Stimulated activated CD8-positive, alpha-beta memory T cell treated with anti-CD3 and anti-CD28 coated beads, Interleukin-15, amount 100 ng/mL, for 4 hours (primary cell): ENCODE measurements at regions not wholly inside any gene's neighbourhood (a gene's known extent, or its start where the extent isn't known, plus 50 kb on each side); places are given as distances from the start of the nearest gene placed in this dataset.

Experiments used
- DNase-seq, 2 donors: peaks; one replicate each; pipeline ENCODE4 v3.0.0-alpha.2; 2020; ENCODE audit warnings: low read depth in 2 of 2

DNA sequence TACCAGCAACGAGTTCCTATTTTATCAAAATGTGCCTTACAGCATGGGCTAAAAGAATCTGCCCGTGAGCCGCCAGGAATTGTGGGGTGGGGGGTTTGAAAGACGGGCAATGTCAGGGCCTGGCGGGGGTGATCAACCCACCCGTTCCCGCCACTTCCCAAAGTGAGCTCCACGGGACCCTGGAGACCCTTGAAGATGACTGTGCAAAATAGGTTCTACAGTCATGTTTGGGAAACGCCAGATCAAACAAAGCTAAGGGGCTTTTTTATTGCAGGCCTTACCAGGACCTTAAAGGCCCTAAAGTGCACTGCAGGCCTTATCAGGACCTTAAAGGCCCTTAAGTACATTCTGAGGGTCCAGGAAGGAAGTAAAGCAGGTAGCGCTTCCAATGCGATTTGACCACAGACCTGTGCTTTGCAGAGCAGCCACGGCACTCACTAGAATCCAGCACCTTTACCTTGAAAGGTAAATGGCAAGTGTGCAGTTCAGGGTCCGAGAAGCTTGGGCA, 404.1 kb downstream of the SHANK2 start:
- no peak for DNase-seq

- DNase-seq, result no peak
These were observed 403.3 kb downstream of the SHANK2 start for GRCh38 chr11:70849031-70849430.

- no peak for DNase-seq
These were observed 401.1 kb downstream of the SHANK2 start for GRCh38 chr11:70851308-70851707.

- no peak for DNase-seq
These were observed 400.5 kb downstream of the SHANK2 start for GRCh38 chr11:70851907-70852306.

DNA sequence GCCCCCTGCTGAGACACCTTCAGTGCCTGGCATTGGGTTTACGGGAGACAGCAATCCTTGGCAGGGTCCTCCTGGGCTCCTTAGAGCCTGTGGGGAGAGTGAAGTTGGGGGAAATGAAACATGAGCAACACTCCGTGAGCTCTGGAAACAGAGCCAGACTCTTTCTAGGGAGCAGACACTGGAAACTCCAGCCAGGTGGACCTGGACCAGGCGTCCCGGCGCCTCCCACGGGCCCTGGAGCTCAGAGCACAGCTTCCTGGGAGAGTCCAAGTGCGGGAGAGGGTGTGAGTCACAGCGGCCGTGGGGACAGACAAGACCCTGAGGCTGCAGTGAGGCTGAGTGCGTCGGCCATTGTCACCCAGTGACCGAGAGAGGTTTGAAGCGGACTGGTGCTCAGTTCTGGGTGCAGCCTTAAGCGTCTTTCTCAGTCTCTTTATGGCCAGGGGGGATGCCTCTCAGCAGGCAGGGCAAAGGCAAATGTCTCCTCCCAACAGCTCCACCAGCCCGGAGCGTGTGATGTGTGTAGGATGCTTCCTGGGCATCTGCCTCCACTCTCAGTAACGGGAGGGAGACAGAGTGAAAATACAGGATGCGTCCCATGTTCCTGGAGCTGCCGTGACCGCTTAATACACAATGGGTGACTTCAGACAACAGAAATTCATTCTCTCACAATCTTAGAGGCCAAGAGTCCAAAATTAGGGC, 399.2 kb downstream of the SHANK2 start:
- DNase-seq, result no peak

GRCh38 chr11:70853770-70854108, 398.6 kb downstream of the SHANK2 start:
- no peak for DNase-seq

GRCh38 chr11:70854201-70854600, 398.2 kb downstream of the SHANK2 start:
- no peak for DNase-seq

DNA sequence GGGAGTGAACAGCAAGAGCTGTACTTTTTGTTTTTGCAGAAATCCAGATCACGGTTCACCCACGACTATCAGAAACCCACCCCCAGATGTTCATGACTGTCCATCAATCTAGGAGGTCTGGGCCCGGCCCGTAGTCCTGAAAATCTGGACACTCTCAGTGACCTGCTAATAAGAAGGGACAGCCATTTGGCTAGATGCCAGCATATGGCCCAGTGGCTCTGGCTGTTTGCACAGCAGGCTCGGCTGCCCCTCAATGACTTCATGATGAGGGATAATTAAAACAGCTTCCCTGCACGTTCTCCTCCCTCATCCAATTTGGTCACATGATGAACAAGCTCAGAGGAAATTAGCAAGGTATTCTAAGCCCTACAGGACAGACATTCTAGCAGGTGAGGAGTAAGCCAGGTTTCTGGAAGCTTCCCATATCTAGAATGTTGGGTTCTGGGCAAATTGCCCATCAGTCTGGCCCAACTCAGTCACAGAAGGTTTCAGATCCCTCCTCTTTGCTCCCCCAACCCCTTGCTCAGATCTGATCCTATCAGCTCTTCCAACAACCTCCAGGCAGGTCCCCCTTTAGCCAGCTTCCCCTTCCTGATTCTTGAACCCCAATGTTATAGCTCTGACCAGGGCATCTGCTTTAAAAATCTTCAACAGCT, 397.3 kb downstream of the SHANK2 start:
- DNase-seq, result no peak

DNA sequence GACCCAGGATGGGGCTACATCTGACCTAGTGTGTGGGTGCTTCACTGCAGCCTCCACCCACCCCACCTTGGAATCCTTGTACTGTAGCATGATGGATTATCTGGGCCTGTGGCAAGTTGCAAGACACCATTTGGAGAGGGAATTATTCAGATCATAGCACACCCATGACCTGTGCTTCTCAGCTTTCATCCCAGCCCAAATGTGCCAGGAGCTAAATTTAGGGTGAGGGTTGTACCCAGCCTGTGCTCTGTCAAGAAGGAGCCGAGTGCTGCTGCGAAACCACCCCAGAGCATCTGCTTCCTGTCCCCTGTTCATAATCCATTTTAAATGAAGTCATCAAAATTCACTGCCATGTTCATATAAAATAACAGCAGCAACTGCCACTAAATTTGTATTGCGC, 394.5 kb downstream of the SHANK2 start:
- no peak for DNase-seq

GRCh38 chr11:70859180-70859579, 393.2 kb downstream of the SHANK2 start:
- no peak for DNase-seq

DNA sequence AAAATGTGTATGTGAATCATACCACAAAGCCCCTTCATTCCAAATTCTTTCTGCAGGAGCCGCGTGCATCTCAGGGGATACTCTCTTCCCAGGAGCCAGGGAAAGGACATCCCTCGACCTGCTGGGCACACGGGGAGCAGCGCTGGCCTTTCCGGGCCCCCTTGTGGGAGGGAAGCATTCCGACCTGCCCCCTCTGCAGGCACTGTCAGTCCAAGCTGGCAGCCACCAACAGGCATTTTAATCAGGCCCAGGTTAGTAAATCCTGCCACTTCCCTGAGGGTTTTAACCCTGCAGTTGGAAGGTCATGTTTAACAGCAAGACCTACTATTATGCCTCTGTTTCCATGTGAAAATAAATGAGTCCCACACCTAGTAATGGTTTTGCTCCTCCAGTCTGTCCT, 391.5 kb downstream of the SHANK2 start:
- no peak for DNase-seq

DNA sequence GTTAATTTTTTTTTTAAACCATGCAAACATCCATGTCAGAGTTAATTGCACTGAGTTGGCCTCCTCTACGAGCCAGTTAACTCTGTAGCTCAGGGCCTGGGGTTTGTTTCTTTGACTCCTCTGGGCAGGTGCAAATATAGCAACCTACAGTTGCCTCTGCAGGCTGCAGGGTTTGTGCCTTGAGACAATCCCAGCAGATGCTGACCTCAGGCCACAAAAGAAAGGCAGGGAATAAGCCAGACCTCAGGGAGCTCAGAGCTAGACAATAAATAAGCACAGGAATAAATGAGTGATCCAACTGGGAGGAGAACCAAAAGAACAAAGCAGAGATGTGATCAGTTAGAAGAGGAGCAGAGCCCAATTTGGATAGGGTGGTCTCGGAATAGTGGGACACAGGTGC, 390.8 kb downstream of the SHANK2 start:
- no peak for DNase-seq

DNA sequence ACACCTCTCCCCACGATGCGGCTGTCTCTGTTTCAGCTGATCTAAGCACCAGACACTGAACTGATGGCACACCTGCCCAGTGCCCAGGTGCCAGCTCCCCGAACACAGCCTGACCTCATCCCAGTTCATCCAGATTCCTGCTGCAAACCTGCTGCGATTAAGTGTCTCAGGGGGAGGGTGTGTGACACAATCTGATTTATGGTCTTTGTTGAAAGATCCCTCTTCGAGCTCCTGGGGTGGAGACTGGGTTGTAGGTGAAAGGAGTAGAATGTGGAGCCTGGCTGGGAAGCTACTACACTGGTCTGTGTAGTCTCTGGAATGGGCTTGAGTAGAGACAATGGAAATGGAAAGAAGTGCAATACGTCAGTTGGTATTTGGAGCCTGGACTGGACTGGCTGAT, 390.3 kb downstream of the SHANK2 start:
- DNase-seq, result no peak

DNA sequence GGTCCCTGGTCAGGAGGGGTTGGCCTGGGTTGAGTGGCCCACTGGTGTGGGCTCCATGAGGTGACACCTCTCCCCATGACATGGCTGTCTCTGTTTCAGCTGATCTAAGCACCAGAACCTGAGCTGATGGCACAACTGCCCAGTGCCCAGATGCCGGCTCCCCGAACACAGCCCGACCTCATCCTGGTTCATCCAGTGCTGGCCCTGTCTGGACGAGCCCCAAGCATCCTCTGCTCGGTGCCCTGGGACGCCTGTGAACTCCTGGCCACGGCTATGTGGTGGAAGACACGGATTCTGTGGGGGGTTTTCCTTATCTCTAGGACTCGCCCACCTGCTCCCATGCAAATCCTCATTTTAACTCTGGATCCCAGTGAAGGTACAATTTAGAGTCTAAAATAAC, 389.2 kb downstream of the SHANK2 start:
- no peak for DNase-seq

DNA sequence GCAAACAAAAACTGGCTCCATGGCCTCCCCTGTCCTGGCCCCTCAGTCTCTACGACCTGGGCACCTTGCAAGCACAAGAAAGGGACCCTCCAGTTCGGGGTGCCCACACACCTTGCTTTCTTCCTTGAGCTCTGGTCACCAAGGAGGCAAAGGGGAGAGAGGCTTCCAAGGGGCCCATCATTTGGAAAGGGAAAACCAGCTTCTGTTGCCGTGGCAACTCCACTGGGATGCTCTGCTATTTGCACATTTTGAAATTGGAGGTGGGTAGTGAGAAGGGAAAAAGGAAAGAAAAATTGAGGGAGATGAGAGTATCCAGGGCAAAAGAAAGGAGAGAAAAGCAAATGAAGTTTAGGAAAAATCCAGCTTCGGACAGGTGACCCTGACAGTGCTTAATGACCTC, 388.4 kb downstream of the SHANK2 start:
- no peak for DNase-seq

- DNase-seq, result no peak
These were observed 387.0 kb downstream of the SHANK2 start for GRCh38 chr11:70865356-70865755.

- DNase-seq, result no peak
These were observed 385.5 kb downstream of the SHANK2 start for GRCh38 chr11:70866834-70867233.

GRCh38 chr11:70867281-70868047, 384.9 kb downstream of the SHANK2 start:
- DNase-seq, result no peak

DNA sequence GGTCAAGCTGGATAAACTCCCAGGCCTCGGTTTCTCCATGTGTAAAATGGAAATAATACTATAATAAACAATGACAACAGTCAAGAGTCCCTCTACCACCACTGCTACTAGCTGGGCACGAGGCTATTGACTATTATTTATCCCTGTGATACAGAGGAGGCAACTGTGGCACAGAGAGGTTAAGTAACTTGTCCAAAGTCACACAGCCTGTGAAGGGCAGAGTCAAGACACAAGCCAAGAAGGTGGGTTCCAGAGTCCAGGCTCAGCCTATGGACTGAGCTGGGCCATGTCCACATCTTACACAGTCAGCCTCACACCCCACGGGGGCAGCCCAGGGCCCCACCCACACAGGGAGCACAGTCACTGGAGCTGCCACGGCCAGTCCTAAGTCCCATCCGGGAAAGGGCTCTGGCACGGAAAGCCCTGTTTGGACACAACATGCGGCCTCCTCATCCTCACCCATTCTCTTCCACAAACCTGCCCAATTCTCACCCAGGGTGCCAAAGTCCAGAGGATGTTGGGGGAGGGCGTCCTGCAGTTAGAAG, 384.0 kb downstream of the SHANK2 start:
- no peak for DNase-seq

DNA sequence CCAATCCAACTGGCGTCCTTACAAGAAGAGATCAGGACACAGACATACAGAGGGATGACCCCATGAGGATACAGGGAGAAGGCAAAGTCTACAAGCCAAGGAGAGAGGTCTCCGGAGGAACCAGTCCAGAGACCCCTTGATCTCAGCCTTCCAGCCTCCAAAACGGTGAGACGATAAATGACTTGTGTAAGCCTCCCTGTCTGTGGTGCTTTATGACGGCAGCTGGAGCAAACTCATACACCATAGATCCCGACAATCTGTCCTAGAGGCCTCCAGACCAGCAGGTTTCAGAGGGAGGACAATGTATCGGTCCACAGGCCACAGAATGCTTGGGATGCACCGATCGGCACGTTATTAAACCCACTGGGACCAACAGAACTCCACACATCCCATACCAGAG, 383.3 kb downstream of the SHANK2 start:
- no peak for DNase-seq

- DNase-seq, result no peak
These were observed 380.5 kb downstream of the SHANK2 start for GRCh38 chr11:70871881-70872280.

DNA sequence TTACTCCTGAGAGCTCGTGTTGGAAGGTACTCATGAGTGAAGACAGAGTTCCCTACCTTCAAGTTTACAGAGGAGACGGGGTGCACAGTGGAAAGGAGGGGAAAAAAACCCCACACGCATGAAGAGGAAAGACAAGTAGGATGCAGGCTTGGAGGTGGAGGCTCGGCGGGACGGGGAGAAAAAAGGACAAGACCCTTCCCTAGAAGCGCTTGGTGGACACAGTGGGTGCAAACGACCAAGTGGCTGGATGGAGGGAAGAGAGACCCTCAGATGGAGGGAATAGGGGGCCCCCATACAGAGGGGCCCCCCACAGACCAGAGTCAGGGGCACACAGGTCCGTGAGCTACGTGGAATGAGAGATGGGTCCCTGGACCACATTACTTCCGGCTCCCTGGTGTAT, 380.1 kb downstream of the SHANK2 start:
- no peak for DNase-seq
